K562 (cell line): ENCODE measurements at regions not wholly inside any gene's neighbourhood (a gene's known extent, or its start where the extent isn't known, plus 50 kb on each side); places are given as distances from the start of the nearest gene placed in this dataset.
A peak's percentile ranks its signal among the peaks of the same experiment; 100 is the strongest.

Experiments used
- EZH2 ChIP-seq: IDR thresholded peaks from 2 replicates; pipeline ENCODE4 v1.6.1; 2012; ENCODE audit warnings: low read depth, mild to moderate bottlenecking, inconsistent platforms, low read length, borderline replicate concordance
- MECOM ChIP-seq: fragments of 250-450 bp; sonication (Bioruptor Pico); IDR thresholded peaks from 2 replicates; pipeline ENCODE4 v1.8.0; 2022; ENCODE audit warnings: inconsistent platforms
- NRF1 ChIP-seq, 2 experiments: fragments of 450-650 bp; IDR thresholded peaks in 1 of 2; conservative IDR thresholded peaks in 1 of 2; 2 replicates each; pipeline ENCODE4 v1.6.1; 2014; ENCODE audit warnings: mild to moderate bottlenecking in 2 of 2
- SP2 ChIP-seq: IDR thresholded peaks from 2 replicates; pipeline ENCODE4 v1.6.1; 2011; ENCODE audit warnings: mild to moderate bottlenecking, low read depth, low read length, moderate library complexity; ENCODE audit not compliant: poor library complexity, severe bottlenecking; ENCODE audit errors: extremely low read depth
- SRSF7 ChIP-seq: fragments of 200-400 bp; formaldehyde crosslinking; optimal IDR thresholded peaks from 2 replicates; pipeline ENCODE3; 2017; ENCODE audit warnings: mild to moderate bottlenecking, low read depth, low read length
- TEAD2 ChIP-seq: fragments of 450-650 bp; IDR thresholded peaks from 2 replicates; pipeline ENCODE4 v1.6.1; 2016; ENCODE audit warnings: missing genetic modification characterization, control low read depth, missing compliant biosample characterization
- TFAM ChIP-seq: fragments of 250-450 bp; sonication (Bioruptor Pico); conservative IDR thresholded peaks from 2 replicates; pipeline ENCODE4 v1.5.0; 2021; ENCODE audit warnings: mild to moderate bottlenecking, moderate library complexity
- ZNF23 ChIP-seq: fragments of 250-450 bp; sonication (Bioruptor Pico); IDR thresholded peaks from 2 replicates; pipeline ENCODE4 v1.4.0; 2020; ENCODE audit warnings: mild to moderate bottlenecking
- ZNF436 ChIP-seq: fragments of 250-450, 450-650 bp; sonication (Bioruptor Pico); formaldehyde crosslinking; IDR thresholded peaks from 2 replicates; pipeline ENCODE4 v1.7.0; 2020; ENCODE audit warnings: mild to moderate bottlenecking
- TF ChIP-seq, protein P1 (sequence below): fragments of 250-450 bp; sonication (Bioruptor Pico); IDR thresholded peaks from 2 replicates; pipeline ENCODE4 v1.4.0; 2020
- TF ChIP-seq, protein P2 (sequence below): sonication (generic); formaldehyde crosslinking; IDR thresholded peaks from 2 replicates; pipeline ENCODE4 v1.8.0; 2022; ENCODE audit warnings: mild to moderate bottlenecking, missing genetic modification reagents
- TF ChIP-seq, protein P3 (sequence below): fragments of 200-400 bp; formaldehyde crosslinking; IDR thresholded peaks from 2 replicates; pipeline ENCODE4 v1.6.1; 2017; ENCODE audit warnings: mild to moderate bottlenecking, low read depth, low read length, moderate library complexity
- TF ChIP-seq, protein P4 (sequence below): fragments of 450-650 bp; formaldehyde crosslinking; IDR thresholded peaks from 2 replicates; pipeline ENCODE4 v1.4.0; 2020; ENCODE audit warnings: mild to moderate bottlenecking, moderate library complexity

DNA sequence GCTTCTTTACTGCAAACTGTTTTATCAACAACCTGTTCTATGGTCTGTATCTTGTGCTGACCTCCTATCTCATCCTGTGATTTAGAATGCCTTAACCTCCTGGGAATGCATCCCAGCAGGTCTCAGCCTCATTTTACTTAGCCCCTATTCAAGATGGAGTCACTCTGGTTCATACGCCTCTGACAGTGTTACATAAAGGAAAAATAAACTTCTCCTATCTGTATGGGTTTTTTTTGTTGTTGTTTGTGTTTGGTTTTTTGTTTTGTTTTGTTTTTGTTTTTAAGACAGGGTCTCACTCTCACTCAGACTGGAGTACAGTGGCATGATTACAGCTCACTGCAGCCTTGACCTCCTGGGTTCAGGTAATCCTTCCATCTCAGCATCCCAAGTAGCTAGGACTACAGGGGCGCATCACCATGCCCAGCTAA is 62.1 kb downstream of the RESF1 start (continued):
- TF ChIP-seq, protein P1, sequence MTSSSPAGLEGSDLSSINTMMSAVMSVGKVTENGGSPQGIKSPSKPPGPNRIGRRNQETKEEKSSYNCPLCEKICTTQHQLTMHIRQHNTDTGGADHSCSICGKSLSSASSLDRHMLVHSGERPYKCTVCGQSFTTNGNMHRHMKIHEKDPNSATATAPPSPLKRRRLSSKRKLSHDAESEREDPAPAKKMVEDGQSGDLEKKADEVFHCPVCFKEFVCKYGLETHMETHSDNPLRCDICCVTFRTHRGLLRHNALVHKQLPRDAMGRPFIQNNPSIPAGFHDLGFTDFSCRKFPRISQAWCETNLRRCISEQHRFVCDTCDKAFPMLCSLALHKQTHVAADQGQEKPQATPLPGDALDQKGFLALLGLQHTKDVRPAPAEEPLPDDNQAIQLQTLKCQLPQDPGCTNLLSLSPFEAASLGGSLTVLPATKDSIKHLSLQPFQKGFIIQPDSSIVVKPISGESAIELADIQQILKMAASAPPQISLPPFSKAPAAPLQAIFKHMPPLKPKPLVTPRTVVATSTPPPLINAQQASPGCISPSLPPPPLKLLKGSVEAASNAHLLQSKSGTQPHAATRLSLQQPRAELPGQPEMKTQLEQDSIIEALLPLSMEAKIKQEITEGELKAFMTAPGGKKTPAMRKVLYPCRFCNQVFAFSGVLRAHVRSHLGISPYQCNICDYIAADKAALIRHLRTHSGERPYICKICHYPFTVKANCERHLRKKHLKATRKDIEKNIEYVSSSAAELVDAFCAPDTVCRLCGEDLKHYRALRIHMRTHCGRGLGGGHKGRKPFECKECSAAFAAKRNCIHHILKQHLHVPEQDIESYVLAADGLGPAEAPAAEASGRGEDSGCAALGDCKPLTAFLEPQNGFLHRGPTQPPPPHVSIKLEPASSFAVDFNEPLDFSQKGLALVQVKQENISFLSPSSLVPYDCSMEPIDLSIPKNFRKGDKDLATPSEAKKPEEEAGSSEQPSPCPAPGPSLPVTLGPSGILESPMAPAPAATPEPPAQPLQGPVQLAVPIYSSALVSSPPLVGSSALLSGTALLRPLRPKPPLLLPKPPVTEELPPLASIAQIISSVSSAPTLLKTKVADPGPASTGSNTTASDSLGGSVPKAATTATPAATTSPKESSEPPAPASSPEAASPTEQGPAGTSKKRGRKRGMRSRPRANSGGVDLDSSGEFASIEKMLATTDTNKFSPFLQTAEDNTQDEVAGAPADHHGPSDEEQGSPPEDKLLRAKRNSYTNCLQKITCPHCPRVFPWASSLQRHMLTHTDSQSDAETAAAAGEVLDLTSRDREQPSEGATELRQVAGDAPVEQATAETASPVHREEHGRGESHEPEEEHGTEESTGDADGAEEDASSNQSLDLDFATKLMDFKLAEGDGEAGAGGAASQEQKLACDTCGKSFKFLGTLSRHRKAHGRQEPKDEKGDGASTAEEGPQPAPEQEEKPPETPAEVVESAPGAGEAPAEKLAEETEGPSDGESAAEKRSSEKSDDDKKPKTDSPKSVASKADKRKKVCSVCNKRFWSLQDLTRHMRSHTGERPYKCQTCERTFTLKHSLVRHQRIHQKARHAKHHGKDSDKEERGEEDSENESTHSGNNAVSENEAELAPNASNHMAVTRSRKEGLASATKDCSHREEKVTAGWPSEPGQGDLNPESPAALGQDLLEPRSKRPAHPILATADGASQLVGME (CRISPR knock-in tag): peak; percentile 96
- TF ChIP-seq TEAD2 (tag) (peak; percentile 98), TFAM (CRISPR knock-in tag) (no peak), SRSF7 (no peak), EZH2 (no peak), SP2 (no peak), NRF1 (conservative IDR thresholded peaks at IDR 0.05 in 1 of 2, IDR thresholded peaks at IDR 0.05 in 1 of 2) (no peak), ZNF23 (CRISPR knock-in tag) (peak; percentile 84), MECOM (CRISPR knock-in tag) (peak; percentile 98), ZNF436 (CRISPR knock-in tag) (no peak)
- TF ChIP-seq, protein P2, sequence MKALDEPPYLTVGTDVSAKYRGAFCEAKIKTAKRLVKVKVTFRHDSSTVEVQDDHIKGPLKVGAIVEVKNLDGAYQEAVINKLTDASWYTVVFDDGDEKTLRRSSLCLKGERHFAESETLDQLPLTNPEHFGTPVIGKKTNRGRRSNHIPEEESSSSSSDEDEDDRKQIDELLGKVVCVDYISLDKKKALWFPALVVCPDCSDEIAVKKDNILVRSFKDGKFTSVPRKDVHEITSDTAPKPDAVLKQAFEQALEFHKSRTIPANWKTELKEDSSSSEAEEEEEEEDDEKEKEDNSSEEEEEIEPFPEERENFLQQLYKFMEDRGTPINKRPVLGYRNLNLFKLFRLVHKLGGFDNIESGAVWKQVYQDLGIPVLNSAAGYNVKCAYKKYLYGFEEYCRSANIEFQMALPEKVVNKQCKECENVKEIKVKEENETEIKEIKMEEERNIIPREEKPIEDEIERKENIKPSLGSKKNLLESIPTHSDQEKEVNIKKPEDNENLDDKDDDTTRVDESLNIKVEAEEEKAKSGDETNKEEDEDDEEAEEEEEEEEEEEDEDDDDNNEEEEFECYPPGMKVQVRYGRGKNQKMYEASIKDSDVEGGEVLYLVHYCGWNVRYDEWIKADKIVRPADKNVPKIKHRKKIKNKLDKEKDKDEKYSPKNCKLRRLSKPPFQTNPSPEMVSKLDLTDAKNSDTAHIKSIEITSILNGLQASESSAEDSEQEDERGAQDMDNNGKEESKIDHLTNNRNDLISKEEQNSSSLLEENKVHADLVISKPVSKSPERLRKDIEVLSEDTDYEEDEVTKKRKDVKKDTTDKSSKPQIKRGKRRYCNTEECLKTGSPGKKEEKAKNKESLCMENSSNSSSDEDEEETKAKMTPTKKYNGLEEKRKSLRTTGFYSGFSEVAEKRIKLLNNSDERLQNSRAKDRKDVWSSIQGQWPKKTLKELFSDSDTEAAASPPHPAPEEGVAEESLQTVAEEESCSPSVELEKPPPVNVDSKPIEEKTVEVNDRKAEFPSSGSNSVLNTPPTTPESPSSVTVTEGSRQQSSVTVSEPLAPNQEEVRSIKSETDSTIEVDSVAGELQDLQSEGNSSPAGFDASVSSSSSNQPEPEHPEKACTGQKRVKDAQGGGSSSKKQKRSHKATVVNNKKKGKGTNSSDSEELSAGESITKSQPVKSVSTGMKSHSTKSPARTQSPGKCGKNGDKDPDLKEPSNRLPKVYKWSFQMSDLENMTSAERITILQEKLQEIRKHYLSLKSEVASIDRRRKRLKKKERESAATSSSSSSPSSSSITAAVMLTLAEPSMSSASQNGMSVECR (CRISPR knock-in tag): 0 out of 2 replicates have a peak, but pooled peaks have one; percentile 2
- TF ChIP-seq, protein P3, sequence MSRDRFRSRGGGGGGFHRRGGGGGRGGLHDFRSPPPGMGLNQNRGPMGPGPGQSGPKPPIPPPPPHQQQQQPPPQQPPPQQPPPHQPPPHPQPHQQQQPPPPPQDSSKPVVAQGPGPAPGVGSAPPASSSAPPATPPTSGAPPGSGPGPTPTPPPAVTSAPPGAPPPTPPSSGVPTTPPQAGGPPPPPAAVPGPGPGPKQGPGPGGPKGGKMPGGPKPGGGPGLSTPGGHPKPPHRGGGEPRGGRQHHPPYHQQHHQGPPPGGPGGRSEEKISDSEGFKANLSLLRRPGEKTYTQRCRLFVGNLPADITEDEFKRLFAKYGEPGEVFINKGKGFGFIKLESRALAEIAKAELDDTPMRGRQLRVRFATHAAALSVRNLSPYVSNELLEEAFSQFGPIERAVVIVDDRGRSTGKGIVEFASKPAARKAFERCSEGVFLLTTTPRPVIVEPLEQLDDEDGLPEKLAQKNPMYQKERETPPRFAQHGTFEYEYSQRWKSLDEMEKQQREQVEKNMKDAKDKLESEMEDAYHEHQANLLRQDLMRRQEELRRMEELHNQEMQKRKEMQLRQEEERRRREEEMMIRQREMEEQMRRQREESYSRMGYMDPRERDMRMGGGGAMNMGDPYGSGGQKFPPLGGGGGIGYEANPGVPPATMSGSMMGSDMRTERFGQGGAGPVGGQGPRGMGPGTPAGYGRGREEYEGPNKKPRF: no peak
- TF ChIP-seq, protein P4, sequence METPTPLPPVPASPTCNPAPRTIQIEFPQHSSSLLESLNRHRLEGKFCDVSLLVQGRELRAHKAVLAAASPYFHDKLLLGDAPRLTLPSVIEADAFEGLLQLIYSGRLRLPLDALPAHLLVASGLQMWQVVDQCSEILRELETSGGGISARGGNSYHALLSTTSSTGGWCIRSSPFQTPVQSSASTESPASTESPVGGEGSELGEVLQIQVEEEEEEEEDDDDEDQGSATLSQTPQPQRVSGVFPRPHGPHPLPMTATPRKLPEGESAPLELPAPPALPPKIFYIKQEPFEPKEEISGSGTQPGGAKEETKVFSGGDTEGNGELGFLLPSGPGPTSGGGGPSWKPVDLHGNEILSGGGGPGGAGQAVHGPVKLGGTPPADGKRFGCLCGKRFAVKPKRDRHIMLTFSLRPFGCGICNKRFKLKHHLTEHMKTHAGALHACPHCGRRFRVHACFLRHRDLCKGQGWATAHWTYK: peak; percentile 98
